ENCODE measurements at regions not wholly inside any gene's neighbourhood (a gene's known extent, or its start where the extent isn't known, plus 50 kb on each side); places are given as distances from the start of the nearest gene placed in this dataset.
"Not testable (repeated sequence)": the region's sequence is repeated elsewhere in the genome, so short reads cannot be mapped to it uniquely, and the experiment has no call there.

DNA sequence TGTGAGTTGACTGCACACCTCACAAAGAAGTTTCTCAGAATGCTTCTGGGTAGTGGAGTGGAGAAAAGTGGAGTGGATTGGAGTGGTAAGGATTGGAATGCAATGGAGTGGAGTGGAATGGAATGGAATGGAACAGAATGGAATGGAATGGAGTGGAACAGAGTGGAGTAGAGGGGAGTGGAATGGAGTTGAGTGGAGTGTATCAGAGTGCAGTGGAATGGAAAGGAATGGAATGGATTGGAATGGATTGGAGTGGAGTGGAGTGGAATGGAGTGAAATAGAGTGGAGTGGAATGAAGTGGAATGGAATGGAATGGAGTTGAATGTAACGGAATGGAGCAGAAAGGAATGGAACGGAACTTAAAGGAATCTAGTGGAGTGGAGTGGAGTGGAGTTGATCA is 5194.2 kb upstream of the TPTE start:
- H3K36me3 ChIP-seq (ENCODE audit: insufficient read depth, low read length); H3K27ac ChIP-seq (ENCODE audit: low read depth in 1 of 2, low read length in 2 of 2); H3K36me3 Mint-ChIP-seq (ENCODE audit: low read depth); H3K4me3 ChIP-seq (ENCODE audit: low read length); ATAC-seq (ENCODE audit: poor library complexity); intact Hi-C loops (cut with DNase I, micrococcal nuclease); H3K27me3 Mint-ChIP-seq; H3K4me3 Mint-ChIP-seq; H3K9me3 Mint-ChIP-seq; H3K4me1 ChIP-seq (ENCODE audit: insufficient read depth, low read length); CTCF ChIA-PET; DNase-seq; H3K4me1 Mint-ChIP-seq (ENCODE audit: low read depth); H3K9me3 ChIP-seq (ENCODE audit: control insufficient read depth in 1 of 2, insufficient read depth in 1 of 2, low read length in 2 of 2); H3K27ac Mint-ChIP-seq; POLR2A ChIA-PET; H3K27me3 ChIP-seq (ENCODE audit: control insufficient read depth in 1 of 2, insufficient read depth in 2 of 2, low read length in 2 of 2): not testable (repeated sequence)

DNA sequence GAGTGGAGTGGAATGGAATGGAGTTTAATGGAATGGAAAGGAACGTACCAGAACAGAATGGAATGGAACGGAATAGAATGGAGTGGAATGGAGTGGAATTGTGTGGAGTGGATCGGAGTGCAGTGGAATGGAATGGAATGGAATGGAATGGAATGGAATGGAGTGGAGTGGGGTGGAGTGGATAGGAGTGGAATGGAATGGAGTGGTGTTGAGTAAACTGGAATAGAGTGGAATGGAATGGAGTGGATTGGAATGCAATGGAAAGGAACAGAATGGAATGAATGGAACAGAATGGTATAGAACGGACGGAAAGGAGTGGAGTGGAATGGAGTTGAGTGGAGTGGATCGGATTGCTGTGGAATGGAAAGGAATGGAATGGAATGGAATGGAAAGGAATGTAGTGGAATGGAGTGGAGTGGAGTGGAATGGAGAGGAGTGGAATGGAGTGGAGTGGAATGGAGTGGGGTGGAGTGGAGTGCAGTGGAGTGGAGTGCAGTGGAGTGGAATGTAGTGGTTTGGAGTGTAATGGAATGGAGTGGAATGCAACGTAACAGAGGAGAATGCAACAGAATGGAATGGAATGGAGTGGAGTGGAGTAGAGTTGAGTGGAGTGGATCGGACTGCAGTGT is 5192.0 kb upstream of the TPTE start:
- H3K27ac Mint-ChIP-seq; H3K4me1 Mint-ChIP-seq (ENCODE audit: low read depth); H3K27me3 ChIP-seq (ENCODE audit: control insufficient read depth in 1 of 2, insufficient read depth in 2 of 2, low read length in 2 of 2); H3K4me3 Mint-ChIP-seq; H3K36me3 ChIP-seq (ENCODE audit: insufficient read depth, low read length); intact Hi-C loops (cut with DNase I, micrococcal nuclease); H3K9me3 ChIP-seq (ENCODE audit: control insufficient read depth in 1 of 2, insufficient read depth in 1 of 2, low read length in 2 of 2); H3K36me3 Mint-ChIP-seq (ENCODE audit: low read depth); H3K4me1 ChIP-seq (ENCODE audit: insufficient read depth, low read length); H3K9me3 Mint-ChIP-seq; CTCF ChIA-PET; POLR2A ChIA-PET; H3K27ac ChIP-seq (ENCODE audit: low read depth in 1 of 2, low read length in 2 of 2); ATAC-seq (ENCODE audit: poor library complexity); H3K27me3 Mint-ChIP-seq; H3K4me3 ChIP-seq (ENCODE audit: low read length): not testable (repeated sequence)
- DNase-seq, result peak in 1 of 14 experiments; percentile 0

DNA sequence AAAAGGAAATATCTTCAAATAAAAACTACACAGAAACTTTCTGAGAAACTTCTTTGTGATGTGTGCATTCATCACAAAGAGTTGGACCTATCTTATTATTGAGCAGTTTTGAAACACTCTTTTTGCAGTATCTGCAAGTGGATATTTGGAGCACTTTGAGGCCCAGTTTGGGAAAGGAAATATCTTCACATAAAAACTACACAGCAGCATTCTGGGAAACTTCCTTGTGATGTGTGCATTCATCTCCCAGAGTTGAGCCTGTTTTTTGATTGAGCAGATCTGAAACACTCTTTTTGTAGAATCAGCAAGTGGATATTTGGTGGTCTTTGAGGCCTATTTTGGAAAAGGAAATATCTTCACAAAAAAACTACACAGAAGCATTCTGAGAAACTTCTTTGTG is 5163.5 kb upstream of the TPTE start:
- Mint-ChIP-seq H3K4me1 (ENCODE audit: low read depth) (peaks cover 15% of the 10 kb centered on the region), H3K9me3 (peaks cover 11% of the 10 kb centered on the region), H3K36me3 (ENCODE audit: low read depth) (peaks cover 16% of the 10 kb centered on the region)
- H3K27ac ChIP-seq (ENCODE audit: low read depth in 1 of 2, low read length in 2 of 2); H3K4me3 Mint-ChIP-seq; ATAC-seq (ENCODE audit: poor library complexity); CTCF ChIA-PET; H3K9me3 ChIP-seq (ENCODE audit: control insufficient read depth in 1 of 2, insufficient read depth in 1 of 2, low read length in 2 of 2); H3K36me3 ChIP-seq (ENCODE audit: insufficient read depth, low read length); H3K4me1 ChIP-seq (ENCODE audit: insufficient read depth, low read length); intact Hi-C loops (cut with DNase I, micrococcal nuclease); H3K27me3 Mint-ChIP-seq; H3K27me3 ChIP-seq (ENCODE audit: control insufficient read depth in 1 of 2, insufficient read depth in 2 of 2, low read length in 2 of 2); H3K4me3 ChIP-seq (ENCODE audit: low read length); POLR2A ChIA-PET; H3K27ac Mint-ChIP-seq; DNase-seq: not testable (repeated sequence)
